ENCODE measurements at regions not wholly inside any gene's neighbourhood (a gene's known extent, or its start where the extent isn't known, plus 50 kb on each side); places are given as distances from the start of the nearest gene placed in this dataset.
"Not testable (repeated sequence)": the region's sequence is repeated elsewhere in the genome, so short reads cannot be mapped to it uniquely, and the experiment has no call there.

GRCh38 chr2:131665716-131666115 is 138.0 kb downstream of the CCDC74A start:
- WGBS, 2 donors, result 42 to 50% methylated on average over 3 of the region's 3 CpGs
- H3K27me3 ChIP-seq; DNase-seq; H3K4me3 ChIP-seq; H3K36me3 ChIP-seq (ENCODE audit: low read depth, missing control alignments); intact Hi-C loops (cut with DNase I; ENCODE audit: low total_unique reads); H3K9me3 ChIP-seq; H3K27ac ChIP-seq: not testable (repeated sequence)
- H3K4me1 ChIP-seq, result peaks cover 38% of the 10 kb centered on the region

- H3K9me3 ChIP-seq, result not testable (repeated sequence)
- 27 to 29% methylated on average over 5 of the region's 5 CpGs for WGBS, 2 donors
- peak overlapping the region; percentile 83 to 93 for H3K27ac ChIP-seq
Measured at GRCh38 chr2:131668794-131669540, 141.3 kb downstream of the CCDC74A start.

GRCh38 chr2:131671841-131672470 is 144.3 kb downstream of the CCDC74A start:
- H3K27ac ChIP-seq, result peak overlapping the region in 1 of 2 donors; percentile 24
- H3K36me3 ChIP-seq (ENCODE audit: low read depth, missing control alignments); H3K27me3 ChIP-seq; H3K9me3 ChIP-seq; DNase-seq: not testable (repeated sequence)
- intact Hi-C loops (cut with DNase I; ENCODE audit: low total_unique reads), result loop anchor here (10.0 kb wide), 2 partner anchors 133 to 257 kb away; no protein-coding TSS in a partner anchor
- peaks cover 47% of the 10 kb centered on the region for H3K4me1 ChIP-seq
- 61% methylated on average over 27 of the region's 28 CpGs; no CpG with 5 or more reads in 1 of the 2 donors for WGBS, 2 donors
- H3K4me3 ChIP-seq, result peak overlapping the region in 1 of 2 donors; percentile 43

More at GRCh38 chr2:131668794-131669540, 141.3 kb downstream of the CCDC74A start:
- H3K36me3 ChIP-seq (ENCODE audit: low read depth, missing control alignments); H3K4me3 ChIP-seq; H3K27me3 ChIP-seq; intact Hi-C loops (cut with DNase I; ENCODE audit: low total_unique reads): not testable (repeated sequence)
- DNase-seq, result peak; percentile 83
- peaks cover 47% of the 10 kb centered on the region for H3K4me1 ChIP-seq

- intact Hi-C loops (cut with DNase I; ENCODE audit: low total_unique reads), result loop anchor here (10.0 kb wide), 2 partner anchors 132 to 258 kb away; no protein-coding TSS in a partner anchor
- H3K4me1 ChIP-seq, result peaks cover 43% of the 10 kb centered on the region
- H3K27me3 ChIP-seq; H3K9me3 ChIP-seq; H3K36me3 ChIP-seq (ENCODE audit: low read depth, missing control alignments): not testable (repeated sequence)
- H3K4me3 ChIP-seq, result peak overlapping the region in 1 of 2 donors; percentile 43
- DNase-seq, result peak; percentile 84
- TF ChIP-seq CTCF (IDR thresholded peaks at IDR 0.05), result peak; percentile 46 to 52 (median 47)
- peak overlapping the region in 1 of 2 donors; percentile 24 for H3K27ac ChIP-seq
- 2 to 29% methylated on average over 7 to 32 of the region's 38 CpGs for WGBS, 2 donors
Measured at GRCh38 chr2:131672471-131673399, 145.0 kb downstream of the CCDC74A start.

- Histone ChIP-seq H3K4me3 (peak overlapping the region; percentile 24 to 43), H3K4me1 (peaks cover 35% of the 10 kb centered on the region), H3K9me3 (no peaks in the 10 kb centered on the region), H3K36me3 (ENCODE audit: low read depth, missing control alignments) (no peaks in the 10 kb centered on the region), H3K27ac (no peak overlapping the region), H3K27me3 (no peaks in the 10 kb centered on the region)
- intact Hi-C loops (cut with DNase I; ENCODE audit: low total_unique reads), result loop anchor here (10.0 kb wide), 2 partner anchors 131 to 259 kb away; no protein-coding TSS in a partner anchor
- 0 to 1% methylated on average over 7 to 31 of the region's 48 CpGs for WGBS, 2 donors
- TF ChIP-seq POLR2A (IDR thresholded peaks at IDR 0.05), result no peak
- peak; percentile 83 to 94 (median 90) for TF ChIP-seq CTCF (IDR thresholded peaks at IDR 0.05)
- DNase-seq, result peak; percentile 90
Measured at GRCh38 chr2:131673400-131674173, 145.9 kb downstream of the CCDC74A start.

All from testis (tissue), 2 donors.